K562 (cell line): ENCODE measurements at regions not wholly inside any gene's neighbourhood (a gene's known extent, or its start where the extent isn't known, plus 50 kb on each side); places are given as distances from the start of the nearest gene placed in this dataset.

Experiments
- ADNP ChIP-seq: fragments of 200-800 bp; sonication (Bioruptor generic); IDR thresholded peaks from 2 replicates; pipeline ENCODE4 v1.6.1; 2016; ENCODE audit warnings: missing genetic modification characterization, missing compliant biosample characterization
- BDP1 ChIP-seq: IDR thresholded peaks from 3 replicates; pipeline ENCODE4 v1.6.1; 2011; ENCODE audit not compliant: insufficient read length, insufficient read depth
- MYC ChIP-seq, 2 experiments: fragments of 250-450 bp in 1 of 2; sonication (Bioruptor Pico) in 1 of 2; IDR thresholded peaks; 2 replicates each; pipeline versions ENCODE4 v1.5.1 to v1.6.1; 2012 to 2021; ENCODE audit warnings: low read depth in 2 of 2, borderline replicate concordance in 1 of 2, improper control_type of control experiment in 1 of 2, low read length in 1 of 2, mild to moderate bottlenecking in 1 of 2, moderate library complexity in 1 of 2
- POLR2H ChIP-seq: IDR thresholded peaks from 2 replicates; pipeline ENCODE4 v1.6.1; 2016; ENCODE audit warnings: missing genetic modification characterization, low read depth, mild to moderate bottlenecking, control low read depth, missing compliant biosample characterization, moderate library complexity
- UBTF ChIP-seq, 2 experiments: IDR thresholded peaks; 2 replicates each; pipeline ENCODE4 v1.6.1; 2012; ENCODE audit warnings: improper control_type of control experiment in 2 of 2, low read depth in 2 of 2, low read length in 2 of 2, borderline replicate concordance in 1 of 2
- ZNF76 ChIP-seq: fragments of 250-450 bp; sonication (Bioruptor Pico); IDR thresholded peaks from 2 replicates; pipeline ENCODE4 v1.4.0; 2020; ENCODE audit warnings: mild to moderate bottlenecking, moderate library complexity, borderline replicate concordance
- TF ChIP-seq, protein P1 (sequence below): sonication (generic); formaldehyde crosslinking; IDR thresholded peaks from 2 replicates; pipeline ENCODE4 v1.8.1; 2022; ENCODE audit warnings: missing genetic modification reagents

DNA sequence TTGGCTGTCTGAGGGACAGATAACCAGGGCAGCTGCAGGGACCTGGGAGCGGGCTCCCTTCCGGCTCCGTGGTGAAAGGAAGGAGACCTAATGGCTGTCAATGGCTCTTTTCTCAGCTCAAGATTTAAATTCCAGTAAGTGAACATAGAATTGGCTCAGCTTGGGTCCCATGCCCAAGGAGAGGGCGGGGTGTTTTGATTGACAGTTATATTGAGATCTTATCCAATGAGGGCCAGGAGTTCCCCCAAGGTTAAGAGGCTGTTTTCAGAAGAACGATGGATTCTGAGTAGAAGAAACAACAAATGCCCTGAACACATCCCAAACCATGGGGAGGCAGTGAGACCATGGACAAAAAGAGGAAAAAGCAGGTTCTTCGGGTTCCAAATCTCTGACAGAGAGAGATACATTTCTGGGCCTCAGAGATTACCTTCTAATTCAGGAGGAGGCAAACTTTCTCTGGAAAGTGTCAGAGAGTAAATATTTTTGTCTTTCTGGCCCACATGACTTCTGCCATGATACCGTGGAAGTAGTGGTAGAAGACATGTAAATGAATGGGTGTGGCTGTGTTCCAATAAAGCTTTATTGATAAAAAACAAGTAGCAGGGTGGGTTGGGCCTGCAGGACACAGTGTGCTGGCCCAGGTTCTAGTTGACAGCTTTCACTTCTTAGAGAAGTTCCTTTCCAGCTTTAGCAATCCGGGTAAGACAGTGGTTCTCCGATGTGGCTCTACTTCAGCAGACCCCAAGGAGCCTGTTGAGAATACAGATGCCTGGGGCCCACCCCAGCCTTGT, 219.6 kb downstream of the RPS24 start:
- no peak for TF ChIP-seq BDP1
- no peak for TF ChIP-seq ADNP (tag)
- TF ChIP-seq POLR2H (tag) = no peak
- TF ChIP-seq UBTF (IDR thresholded peaks at IDR 0.05; ENCODE audit: borderline replicate concordance in 1 of 2, low read depth in 2 of 2, low read length in 2 of 2) = no peak
- TF ChIP-seq MYC (IDR thresholded peaks at IDR 0.05; ENCODE audit: low read depth, low read length) = no peak
- TF ChIP-seq MYC (CRISPR knock-in tag; IDR thresholded peaks at IDR 0.05; ENCODE audit: borderline replicate concordance, low read depth) = no peak
- TF ChIP-seq, protein P1, sequence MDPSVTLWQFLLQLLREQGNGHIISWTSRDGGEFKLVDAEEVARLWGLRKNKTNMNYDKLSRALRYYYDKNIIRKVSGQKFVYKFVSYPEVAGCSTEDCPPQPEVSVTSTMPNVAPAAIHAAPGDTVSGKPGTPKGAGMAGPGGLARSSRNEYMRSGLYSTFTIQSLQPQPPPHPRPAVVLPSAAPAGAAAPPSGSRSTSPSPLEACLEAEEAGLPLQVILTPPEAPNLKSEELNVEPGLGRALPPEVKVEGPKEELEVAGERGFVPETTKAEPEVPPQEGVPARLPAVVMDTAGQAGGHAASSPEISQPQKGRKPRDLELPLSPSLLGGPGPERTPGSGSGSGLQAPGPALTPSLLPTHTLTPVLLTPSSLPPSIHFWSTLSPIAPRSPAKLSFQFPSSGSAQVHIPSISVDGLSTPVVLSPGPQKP (CRISPR knock-in tag) = no peak
- no peak for TF ChIP-seq ZNF76 (CRISPR knock-in tag)
